GM18517 (cell line): ENCODE measurements at regions not wholly inside any gene's neighbourhood (a gene's known extent, or its start where the extent isn't known, plus 50 kb on each side); places are given as distances from the start of the nearest gene placed in this dataset.
"Not testable (repeated sequence)": the region's sequence is repeated elsewhere in the genome, so short reads cannot be mapped to it uniquely, and the experiment has no call there.

Source experiments
- ATAC-seq: cut with Tn5 transposase; IDR thresholded peaks from one replicate; pipeline ENCODE4 v1.9.1; 2021; ENCODE audit warnings: mild to moderate bottlenecking, moderate library complexity; ENCODE audit not compliant: unreplicated experiment

DNA sequence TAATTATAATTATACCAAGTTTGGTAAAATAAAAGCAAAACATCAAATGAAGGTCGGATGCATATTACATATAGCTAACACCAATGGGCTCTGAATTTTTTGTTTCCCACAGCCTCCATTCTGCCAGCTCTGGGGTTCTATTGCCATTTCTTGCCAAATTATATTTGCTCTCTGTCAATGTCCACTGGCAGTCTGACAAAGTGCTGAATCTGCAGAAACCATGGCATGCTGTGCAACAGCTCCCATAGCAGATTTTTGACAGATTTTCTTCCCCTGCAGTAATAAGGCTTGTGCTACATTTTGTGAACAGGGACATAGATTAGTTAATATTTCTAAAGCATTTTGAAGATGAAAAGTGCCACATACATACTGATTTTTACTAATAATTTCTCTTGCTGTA is 1102.1 kb downstream of the DIAPH3 start:
- no peak for ATAC-seq

DNA sequence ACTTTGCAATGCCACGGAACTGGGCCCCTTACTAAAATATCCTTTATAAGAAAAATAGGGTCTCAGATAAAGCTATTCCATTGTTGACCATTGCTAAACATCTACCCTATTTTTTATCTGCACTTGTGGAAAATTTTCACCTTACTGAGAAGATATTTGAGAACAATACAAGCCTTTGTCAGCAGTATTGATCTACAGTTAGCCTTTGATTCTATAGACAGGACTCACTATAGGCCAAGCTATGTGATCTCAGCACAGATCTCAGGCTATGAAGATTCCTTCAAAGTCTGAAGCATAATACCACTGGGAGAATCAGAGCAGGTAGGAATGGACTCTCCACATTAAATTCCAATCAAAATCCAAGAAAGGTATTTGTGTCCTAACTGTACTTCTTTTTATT is 1099.7 kb downstream of the DIAPH3 start:
- ATAC-seq, result no peak

DNA sequence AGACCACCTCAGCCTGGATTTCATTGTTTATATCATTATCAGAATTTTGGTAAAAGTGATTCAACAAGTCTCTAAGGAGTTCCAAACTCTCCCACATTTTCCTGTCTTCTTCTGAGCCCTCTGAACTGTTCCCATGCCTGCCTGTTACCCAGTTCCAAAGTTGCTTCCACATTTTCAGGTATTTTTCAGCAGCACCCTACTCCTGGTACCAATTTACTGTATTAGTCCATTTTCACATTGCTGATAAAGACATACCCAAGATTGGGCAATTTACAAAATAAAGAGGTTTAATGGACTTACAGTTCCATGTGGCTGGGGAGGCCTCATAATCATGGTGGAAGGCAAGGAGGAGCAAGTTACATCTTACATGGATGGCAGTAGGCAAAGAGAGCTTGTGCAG is 1087.3 kb downstream of the DIAPH3 start:
- not testable (repeated sequence) for ATAC-seq

DNA sequence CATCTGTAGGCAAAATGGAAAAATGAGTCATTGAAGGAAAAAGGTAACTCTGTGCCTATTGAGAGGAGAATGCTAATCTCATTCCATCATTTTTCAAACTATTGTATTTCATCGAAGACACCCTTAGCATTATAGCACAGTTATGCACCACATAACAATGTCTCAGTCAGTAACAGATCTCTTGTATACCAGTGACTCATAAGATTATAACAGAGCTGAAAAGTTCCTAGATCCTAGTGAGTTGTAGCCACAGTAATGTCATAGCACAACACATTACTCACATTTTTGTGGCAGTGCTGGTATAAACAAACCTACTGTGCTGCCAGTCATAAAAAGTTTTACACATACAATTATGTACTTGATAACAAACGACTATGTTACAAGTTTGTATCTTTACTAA is 1077.6 kb downstream of the DIAPH3 start:
- ATAC-seq, result no peak

DNA sequence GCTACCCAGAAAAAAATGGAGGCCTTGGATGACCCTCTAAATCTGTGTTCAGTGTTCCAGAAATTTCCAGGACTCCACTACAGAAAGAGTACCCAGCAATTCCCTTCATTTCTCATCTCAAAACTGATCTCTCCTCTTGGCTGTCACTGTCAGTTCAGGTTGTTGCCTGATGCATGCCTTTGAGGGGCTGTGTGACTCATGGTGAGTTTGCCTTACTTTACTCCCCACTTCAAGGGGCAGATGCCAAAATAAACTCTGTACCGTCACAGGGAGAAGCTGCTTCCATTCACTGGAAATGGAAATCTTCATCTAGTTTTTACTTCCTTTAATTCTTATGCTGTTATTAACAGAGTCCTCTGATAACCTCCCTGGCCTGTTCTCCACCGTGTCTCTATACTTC is 1075.0 kb downstream of the DIAPH3 start:
- no peak for ATAC-seq

DNA sequence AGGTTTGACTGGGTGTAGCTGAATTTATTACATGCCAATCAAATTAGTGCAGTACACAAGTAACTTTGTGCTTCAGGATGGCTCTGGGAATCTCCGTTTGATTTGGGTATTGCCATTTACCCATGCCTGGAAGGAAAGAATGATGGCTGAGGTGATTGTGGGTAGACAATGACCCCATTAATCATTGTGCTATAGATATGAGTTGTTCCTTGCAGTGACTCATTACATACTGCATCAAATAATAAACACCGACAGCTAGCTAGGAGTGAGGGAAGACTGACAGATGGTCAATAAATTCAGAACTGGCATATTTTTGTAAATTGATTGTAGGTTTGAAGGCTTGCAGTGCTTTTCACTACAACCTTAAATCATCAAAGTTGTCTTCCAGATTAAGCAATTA is 1069.5 kb downstream of the DIAPH3 start:
- ATAC-seq, result no peak

DNA sequence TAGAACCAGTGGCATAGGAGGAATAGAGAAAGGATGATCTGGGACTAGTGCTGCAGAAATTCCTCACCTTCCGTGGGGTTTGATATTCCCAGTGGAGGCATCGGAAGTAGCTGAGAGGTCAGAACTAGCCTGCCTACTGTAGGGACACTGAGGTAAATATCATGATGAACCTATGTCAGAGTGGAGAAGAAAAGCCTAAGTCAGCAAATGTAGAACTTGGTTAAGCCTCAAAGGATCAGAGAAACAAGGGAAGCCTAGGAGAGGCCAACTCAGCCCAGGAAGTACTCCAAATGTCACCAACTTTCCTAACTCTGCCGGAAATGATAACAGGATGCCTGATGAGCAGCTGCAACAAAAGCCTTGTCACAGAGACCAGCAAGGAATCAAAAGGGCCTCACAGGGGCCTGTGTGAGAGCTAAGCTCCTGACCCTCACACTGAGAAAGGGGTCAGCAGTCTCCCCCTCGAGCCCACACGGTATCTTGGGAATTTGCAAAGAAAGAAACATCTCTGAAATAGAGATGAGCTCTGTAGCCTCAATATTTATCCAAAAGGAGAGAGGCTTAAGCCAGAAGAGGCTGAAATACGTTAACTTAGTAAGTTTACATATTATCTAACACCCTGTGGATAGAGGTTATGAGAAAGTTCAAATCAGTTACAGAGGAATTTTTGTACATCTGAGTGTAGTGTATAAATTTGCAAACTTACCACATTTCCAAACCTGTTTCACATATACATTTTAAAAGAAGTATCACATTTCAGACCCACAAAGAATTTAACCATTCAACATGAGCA is 1064.3 kb downstream of the DIAPH3 start:
- ATAC-seq, result no peak

DNA sequence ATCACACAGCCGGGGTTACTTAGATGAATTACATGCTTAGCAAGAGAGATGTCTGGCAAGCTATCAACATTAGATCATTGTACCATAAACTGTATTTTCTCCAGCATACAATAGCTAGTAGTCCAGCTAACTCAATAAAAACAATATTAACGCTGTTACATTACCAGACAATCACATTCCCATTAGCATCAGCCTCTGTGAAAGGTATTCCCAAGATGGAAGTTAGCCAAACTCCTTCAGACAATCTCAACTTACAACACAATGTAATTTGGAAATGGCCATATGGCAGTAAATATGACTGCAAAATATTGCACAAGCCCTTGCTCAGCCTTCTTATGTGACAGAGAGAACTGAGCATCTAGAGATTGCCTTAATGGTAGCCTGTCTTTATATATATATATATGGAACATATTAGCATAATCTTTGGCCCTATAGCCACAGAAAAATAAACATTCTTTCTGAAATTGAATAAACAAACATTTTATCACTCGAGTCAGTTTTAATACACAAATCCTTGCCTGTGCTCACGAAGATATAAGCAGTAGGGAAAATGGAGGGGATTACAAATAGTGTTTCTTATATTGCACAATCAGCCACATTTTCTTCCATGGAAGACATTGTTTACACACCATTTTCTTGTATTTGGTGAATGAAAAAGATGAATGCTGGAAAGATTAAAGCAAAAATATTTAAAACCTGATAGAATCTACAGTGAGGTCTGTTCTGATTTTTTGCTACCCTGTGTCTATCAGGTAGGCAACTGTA is 1060.5 kb downstream of the DIAPH3 start:
- no peak for ATAC-seq

DNA sequence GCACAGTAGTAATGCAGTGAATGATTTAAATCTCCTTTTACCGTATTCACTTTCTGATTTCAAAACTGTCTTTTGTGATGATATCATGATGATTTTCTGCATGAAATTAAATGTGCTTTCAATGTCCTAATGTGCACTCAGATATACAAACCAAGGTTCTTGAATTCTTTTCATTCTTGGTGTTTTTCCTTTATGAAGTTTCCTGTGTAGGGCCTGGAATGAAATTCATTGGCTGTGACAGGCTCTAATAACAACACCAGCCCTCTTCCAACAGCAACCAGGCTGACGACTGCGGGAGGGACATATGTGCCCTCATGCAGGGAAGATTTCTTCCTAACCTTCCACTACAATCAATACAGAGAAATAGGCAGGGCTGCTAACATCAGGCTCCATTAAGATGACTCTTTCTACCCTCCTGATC is 1052.0 kb downstream of the DIAPH3 start:
- ATAC-seq, result no peak

DNA sequence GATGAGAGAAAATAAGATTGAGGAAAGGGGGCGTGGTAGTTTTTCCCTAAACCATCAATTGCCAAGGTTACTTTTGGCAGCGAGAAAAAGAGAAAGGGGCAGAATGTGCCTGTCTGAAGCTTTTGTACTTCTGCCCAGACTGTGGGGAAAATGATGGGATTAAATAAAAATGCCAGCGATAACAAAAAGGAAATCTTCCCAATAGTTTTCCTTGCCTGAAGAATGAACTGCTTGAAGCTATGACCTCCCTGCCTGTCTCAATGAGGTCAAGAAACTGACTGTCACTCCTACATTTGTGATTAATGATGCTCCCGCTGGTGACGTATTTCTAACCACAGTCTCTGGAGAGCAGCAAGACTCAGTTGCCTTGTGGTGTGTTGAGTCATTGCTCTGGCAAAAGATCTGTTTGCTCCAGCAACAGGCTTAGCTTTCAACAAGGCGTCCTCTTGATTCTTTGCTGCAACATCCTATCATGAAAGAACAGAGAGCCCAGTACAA is 1051.5 kb downstream of the DIAPH3 start:
- ATAC-seq, result no peak

DNA sequence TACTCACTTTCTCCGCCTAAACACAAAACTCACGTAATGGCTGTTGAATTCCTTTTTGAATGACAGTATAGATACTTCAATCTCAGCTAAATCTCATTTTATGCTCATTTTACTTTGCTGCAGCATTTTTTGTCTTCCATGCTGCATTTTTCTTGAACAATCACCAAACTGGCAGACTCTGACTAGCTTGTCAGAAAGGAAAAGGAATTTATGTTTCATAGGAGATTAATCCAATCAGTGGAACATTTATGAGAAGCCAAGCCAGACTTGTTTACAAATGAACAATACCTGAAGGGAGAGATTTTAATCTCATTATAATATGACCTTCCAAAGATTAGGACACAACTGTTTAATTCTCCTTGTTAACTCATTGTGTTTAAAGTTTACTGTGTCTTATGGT is 1044.3 kb downstream of the DIAPH3 start:
- ATAC-seq, result no peak

DNA sequence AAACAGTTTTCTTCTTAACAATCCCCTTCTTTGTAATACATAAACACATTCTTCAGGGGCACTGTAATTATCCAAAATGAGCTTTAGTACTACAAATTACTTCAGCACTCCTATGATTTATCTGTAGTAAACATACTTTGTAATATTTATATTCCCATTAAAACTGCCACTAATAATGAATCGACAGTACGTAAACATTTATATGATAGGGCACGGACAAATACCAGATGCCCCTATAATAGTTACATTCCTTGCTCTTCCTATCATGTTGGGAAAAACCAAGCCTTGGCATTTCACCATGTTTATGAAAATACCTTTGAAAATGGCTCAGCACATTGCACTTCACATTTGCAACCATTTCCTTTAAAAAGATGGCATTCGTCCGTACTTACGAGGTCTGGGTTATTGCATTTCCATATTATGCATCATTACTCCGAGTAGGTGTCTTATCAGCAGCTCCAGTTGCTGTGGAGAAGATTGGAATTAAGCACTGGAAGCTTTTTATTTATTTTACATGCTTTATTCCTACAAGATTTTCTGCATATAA is 1043.4 kb downstream of the DIAPH3 start:
- no peak for ATAC-seq

DNA sequence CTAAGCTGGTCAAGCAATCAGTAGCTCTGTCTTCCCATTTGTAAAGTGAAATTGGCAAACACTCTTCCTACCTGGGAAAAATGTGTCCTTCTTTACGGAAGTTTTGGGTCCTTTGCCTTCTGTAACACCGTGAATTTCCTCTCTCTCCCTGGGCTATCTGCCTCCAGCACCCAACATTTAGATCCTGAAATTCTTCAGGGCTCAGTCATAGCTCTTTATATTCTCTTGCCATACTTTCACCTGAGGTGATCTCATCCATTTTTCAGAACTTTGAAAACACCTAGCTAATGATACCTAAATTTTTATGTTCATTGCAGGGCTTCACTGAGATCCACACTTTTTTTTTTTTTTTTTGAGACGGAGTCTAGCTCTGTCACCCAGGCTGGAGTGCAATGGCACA is 1042.2 kb downstream of the DIAPH3 start:
- no peak for ATAC-seq

DNA sequence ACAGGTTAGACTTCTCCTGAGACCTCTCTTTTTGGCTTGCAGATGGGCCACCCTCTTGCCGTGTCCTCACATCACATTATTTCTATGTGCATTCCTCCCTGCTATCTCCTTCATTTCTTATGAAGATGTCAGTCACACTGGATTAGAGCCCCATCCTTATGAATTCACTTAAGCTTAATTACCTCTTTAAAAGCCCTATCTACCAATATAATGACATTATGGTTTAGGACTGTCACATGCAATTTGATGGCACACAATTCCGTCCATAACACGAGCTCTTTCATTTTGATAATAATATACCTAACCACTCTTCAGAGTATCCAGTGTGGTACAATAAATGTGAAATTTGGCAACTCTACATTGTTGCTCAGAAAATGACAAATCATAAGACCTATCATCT is 1037.3 kb downstream of the DIAPH3 start:
- ATAC-seq, result no peak

DNA sequence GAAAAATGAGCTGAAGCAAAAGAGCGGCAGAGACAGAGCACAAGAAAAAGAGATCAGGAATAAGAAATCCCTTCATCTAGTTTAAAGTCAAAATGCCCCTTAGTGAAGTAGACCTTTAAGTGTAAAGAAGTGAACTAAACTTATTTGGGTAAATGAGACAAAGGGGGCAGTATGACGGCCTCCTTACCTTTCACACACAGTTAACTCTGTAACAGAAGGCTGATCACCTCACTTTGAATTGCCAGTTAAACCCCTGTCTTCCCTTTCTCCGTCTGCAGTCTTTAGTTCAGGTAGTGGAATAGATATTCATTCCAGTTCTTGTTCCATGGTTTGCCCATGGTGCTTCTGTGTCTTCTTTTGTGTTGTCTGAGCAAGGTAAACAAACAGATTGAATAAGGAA is 1029.8 kb downstream of the DIAPH3 start:
- no peak for ATAC-seq

DNA sequence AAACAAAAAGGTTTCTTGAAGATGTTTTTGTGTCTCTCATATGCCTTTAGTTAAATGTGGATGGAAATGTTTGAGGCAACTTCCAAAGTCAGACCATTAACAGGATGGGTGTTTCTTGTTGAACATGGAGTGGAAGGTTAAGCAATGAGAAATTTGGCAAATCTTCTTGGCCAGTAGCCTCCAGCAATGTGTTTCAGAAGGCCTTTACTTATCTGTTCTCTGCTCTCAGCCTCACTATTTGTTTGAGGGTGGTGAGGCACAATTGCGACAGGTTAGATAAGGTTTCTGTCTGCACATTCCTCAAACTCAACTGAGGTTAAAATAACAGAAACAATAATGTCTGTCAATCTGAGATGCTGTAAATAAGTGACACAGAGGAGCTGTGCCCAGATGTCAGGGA is 1019.0 kb downstream of the DIAPH3 start:
- ATAC-seq, result no peak

DNA sequence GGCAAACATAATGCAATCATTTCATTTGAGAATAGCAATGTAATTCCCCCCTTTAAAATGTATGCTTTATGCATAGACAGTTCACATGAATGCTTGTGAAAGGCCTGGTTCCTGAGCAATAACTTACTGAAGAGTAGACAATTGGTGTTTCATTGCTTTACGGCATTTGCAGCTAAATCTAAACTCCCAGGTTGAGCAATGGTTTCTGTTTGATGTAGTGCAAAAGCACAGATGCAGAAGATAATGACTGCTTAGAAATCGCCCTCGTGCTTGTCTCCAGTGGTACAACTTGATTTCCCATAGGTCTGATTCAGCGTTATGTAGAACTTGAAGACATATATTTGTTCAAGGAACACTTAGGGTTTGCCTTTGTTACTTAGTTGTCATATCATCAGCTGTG is 1018.3 kb downstream of the DIAPH3 start:
- ATAC-seq, result no peak

DNA sequence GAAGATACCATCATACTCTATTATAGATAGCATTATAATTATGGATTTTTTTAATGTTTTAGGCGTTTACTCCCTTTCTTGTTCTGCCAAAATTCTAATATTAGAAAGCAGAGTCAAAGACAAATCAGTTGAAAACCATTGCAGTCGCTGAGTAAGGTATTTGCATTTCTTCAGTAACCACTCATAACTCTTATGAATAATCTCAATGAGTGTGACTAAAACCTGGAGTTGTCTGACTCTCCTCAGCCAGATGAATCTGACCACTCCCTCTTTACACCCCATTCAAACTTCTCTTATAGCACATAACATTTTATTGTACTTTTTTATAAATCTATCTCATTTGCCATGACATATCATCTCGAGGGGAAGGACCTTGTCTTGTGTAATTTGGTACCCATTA is 1006.5 kb downstream of the DIAPH3 start:
- no peak for ATAC-seq

DNA sequence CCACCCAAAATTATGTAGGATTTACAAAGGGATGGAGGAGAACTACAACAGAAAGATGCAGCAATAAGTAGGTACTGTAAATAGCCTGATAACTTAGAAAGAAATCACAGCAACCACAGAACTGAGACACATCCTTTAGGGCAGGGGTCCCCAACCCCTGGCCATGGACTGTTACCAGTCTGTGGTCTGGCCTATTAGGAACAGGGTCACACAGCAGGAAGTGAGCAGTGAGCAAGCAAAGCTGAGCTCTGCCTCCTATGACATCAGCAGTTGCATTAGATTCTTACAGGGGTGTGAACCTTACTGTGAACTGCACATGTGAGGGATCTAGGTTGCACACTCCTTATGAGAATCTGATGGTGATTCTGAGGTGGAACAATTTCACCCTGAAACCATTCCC is 997.6 kb downstream of the DIAPH3 start:
- no peak for ATAC-seq

DNA sequence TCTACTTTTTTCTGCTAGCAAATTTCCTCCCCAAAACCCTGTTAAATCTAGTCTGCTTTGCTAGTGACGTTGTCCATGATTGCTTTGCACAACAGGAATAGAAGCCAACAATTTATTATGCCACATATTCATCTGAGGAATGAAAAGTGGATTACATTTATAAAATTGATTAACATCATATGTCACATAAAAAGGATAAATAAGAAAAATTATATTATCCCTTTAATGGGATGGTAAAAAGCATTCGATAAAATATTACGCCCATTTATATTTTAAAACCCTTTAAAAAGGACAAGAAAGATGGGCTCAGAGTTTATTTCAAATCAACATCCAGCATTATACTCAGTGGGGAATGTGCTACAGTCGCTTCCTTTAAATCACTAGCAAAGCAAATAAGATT is 991.7 kb downstream of the DIAPH3 start:
- no peak for ATAC-seq

DNA sequence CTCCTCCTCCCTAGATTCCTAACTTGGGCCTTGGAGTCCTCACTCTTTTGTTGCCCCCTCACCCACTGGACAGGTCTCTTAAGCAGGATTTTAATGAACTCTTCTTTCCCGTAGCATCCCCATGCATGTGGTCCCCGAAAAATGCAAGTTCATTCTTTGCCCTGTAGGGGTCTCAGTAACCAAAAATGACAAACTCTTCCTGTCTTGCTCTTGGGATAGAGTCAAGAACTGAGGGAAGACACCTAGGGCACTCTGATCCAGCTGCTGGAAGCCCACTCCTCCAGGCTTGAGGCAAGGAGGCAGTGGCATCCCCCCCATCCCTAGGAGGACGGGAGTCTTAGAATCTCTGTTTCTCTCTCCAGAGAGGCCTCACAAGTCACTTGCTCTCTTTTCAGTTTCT is 987.0 kb downstream of the DIAPH3 start:
- no peak for ATAC-seq

DNA sequence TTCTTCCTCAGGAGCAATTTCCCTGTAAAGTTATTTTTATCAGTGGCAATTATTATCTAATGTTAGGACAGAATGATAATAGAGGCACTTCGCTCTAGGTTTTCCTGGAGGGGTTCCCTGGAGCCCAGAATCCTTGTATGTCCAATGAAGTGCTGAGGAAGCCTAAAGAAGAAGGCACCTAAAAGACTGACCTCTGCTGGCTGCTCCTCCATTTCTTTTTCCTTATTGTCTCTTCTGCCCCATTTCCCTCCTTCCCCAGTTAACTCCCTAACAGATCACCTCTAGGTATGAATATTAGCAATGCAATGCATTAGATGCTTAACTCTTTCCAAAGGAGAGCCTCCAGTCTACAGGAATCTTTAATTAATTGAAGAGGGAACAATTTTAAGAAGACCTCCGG is 985.4 kb downstream of the DIAPH3 start:
- no peak for ATAC-seq
